NCI-H524 treated with DMSO at 0.1 percent for 48 hours (cell line): ENCODE measurements at regions not wholly inside any gene's neighbourhood (a gene's known extent, or its start where the extent isn't known, plus 50 kb on each side); places are given as distances from the start of the nearest gene placed in this dataset.

ENCODE experiments used
- DNase-seq: peaks from one replicate; lab custom pipeline; 2025; lab: John Stamatoyannopoulos, UW

DNA sequence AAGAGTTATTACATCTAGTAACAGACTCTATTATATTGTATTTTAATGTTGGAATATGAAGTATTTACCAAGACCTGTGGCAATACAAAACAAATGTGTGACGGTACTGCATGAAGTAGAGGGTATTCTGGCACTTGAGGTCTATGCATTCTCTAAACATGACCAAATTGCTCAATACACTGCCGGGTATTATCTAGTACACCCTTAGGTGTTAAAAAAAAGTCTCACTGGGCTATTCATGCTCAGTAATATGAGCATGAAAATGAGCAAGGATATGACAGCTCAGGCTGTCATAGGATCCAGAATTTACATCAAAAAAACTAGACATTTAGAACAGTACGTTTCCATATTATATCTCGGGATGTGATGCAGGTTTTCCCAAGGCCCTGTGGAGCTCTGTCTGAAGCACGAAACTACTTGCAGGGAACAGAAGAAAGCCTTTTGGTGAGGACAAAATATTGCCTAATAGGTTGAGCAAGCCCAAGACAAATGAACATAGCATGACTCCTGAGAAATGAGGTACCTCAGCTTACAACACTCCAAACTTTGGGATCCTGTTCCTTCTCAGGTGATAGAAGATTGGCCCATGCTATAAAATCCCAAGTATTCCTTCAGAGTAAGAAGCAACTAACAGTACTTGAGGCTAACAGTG lies 74.1 kb upstream of the MAOA start:
- DNase-seq, result no peak

DNA sequence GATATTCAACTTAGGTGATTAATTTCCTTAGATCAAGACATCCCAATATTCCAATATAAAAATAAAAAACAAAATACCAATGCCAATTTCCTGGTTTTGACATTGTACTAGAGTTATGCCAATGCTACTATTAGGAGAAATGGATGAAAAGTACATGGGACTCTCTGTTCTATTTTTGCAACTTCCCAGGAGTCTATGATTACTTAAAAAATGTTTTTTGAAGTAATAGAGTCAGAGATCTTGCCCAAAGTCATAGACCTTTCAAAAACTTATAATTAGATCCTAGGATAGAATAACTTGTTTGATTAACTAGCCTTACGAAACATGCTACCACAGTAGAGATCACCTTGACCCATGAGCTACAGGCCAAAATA lies 73.6 kb upstream of the MAOA start:
- DNase-seq, result no peak

DNA sequence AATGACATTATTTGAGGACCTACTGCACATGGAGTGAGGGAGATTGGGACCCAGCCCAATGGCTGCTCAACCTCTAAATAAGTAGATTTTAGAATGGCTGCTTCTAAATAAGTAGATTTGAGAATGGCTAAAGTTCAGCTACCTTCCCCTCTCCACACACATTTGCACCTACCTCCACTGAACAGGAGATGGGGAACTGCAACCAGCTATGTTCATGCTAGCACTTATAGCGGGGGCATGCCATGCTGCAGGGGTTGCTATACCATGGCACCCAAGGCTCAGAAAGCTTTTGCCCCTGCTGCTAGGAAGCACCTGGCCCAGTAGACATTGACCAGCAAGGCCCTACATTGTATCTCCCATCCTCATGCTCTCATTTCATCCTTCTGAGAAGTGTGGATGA lies 70.2 kb upstream of the MAOA start:
- DNase-seq, result no peak

DNA sequence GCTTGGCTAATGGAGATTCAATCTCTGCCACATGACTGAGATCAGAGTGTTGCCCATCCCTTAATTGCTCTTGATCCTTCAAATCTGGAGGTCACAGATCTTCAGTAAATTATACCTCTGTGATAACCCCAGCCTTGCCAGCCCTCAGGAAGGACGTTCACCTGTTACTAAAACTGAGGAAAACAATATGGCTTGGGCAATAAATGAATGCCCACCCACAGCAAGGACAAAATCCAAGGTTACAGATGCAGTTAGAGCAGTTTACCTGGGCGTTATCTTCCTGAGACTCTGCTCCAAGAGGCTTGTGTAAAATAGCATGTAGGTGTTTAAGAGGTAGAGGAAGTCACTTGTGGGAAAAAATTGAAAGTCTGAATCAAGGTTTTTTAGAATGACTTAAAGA lies 69.3 kb upstream of the MAOA start:
- no peak for DNase-seq

DNA sequence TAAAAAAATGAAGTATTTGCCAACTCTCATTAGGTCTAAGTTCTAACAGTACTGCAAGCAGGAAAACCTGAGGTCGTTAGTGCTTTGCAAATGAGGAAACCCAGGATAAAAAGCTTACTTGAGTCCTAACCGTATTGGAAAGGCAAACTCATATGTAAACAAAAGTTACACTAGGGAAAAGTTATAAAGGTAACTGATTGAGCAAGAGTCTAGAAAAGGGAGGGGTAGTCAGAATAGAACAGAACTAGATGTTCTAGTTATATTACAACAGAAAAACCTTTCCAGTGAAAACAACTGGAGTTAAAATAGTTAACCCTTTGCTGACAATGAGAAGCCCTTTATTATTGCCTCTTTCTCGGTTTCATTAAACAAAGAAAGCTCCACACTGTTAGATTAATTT lies 66.4 kb upstream of the MAOA start:
- no peak for DNase-seq

DNA sequence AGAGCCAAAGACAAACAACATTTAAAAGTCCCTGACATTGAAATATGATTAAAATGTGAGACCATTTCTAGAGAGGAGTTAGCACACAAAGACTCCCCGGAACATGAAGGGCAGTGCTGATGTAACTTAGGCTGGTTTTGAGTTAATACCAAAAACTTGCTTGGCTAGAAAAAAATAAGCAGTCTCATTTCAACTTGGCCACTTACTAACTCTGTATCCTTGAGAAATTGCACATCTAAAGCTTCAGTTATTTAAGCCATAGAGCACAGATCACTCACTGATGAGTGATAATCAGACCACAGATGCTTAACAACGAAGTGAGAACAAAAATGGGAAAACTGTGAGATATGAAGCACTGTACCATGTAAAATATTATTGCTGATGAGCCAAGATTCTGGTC lies 65.9 kb upstream of the MAOA start:
- no peak for DNase-seq

DNA sequence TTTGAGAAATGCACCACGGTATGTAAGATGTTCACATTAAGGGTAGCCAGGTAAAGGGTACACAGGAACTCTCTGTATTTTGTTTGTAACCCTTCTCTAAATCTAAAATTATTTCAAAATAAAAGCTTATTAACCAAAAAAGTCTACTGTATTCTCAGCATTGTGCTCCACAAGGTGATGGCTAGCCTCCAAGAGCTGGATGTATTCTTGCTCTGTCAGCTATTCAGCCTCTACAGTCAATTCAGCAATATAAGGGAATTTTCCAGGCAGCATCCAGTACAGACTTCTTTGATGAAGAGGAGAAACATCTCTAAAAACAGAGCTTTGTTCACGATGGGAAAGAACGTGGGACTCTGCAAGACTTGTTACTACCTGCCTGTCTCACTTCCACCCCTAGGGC lies 63.5 kb upstream of the MAOA start:
- no peak for DNase-seq

DNA sequence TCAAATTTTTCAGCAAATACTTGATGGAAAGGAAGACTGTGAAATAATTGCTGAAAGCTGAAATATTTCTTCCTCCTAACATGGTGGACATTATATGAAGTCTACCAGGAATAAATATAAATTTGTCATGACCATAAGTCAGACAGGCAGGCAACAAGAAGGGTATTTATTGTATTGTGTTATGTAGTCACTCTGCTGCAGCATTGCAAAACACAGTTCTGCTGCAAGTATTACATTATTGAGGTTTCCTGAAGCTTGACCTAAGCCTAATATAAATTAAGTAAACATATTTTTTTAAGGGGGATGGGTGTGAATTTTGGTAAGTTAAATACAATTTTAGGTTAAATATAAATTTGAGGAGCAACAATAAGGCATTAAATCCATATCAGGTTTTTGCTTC lies 60.2 kb upstream of the MAOA start:
- no peak for DNase-seq

DNA sequence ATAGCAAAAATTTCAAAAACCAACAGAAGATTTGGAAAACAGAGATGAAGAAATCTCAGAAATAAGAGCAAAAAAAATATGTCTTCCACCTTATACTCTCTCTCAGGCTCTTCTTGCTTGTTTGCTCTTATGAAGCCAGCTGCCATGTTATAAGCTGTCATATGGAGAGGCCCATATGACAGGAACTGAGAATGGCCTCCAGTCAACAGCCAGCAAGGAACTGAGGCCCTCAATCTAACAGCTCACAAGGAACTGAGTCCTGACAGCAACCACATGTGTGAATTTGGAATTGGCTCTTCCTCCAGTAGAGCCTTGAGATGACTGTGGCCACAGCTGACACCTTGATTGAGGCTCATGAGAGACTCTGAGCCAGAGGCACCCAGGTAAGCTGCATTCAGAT lies 51.3 kb upstream of the MAOA start:
- no peak for DNase-seq

DNA sequence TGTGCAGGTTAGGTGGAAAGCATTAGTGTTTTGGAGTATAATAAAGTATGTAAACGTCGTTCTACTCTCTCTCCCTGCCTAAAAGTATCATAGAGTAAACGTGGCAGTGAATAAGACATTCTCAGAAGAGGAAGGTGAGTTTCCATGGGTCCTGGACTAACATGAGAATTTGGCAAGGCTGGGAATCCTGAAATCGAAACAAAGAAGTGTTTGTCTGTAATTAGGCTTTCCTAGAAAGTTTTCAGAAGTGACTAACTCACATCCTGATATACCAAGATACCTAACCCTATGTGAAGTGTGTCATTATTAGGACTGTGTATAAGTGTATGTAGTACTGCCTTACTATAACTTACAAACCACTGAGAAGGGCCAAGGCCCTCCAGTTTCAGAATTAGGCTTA lies 50.7 kb upstream of the MAOA start:
- no peak for DNase-seq
